DOHH2 (cell line): ENCODE measurements at regions not wholly inside any gene's neighbourhood (a gene's known extent, or its start where the extent isn't known, plus 50 kb on each side); places are given as distances from the start of the nearest gene placed in this dataset.

Experiments used
- CTCF ChIP-seq: fragments of 200-600 bp; sonication (generic); IDR thresholded peaks from one replicate; pipeline ENCODE4 v1.5.1; 2014; ENCODE audit warnings: antibody characterized with exemption, mild to moderate bottlenecking, low read depth, low read length; ENCODE audit not compliant: poor library complexity, severe bottlenecking
- EZH2phosphoT487 ChIP-seq: fragments of 200-600 bp; sonication (generic); IDR thresholded peaks from 2 replicates; pipeline ENCODE4 v1.6.1; 2017; ENCODE audit warnings: borderline replicate concordance, mild to moderate bottlenecking, antibody characterized with exemption, low read length, moderate library complexity, mixed read lengths

- TF ChIP-seq CTCF: no peak
- no peak for TF ChIP-seq EZH2phosphoT487
Observed at GRCh38 chr5:167594750-167595149, 696.7 kb upstream of the WWC1 start.
